ENCODE measurements at regions not wholly inside any gene's neighbourhood (a gene's known extent, or its start where the extent isn't known, plus 50 kb on each side); places are given as distances from the start of the nearest gene placed in this dataset.

DNA sequence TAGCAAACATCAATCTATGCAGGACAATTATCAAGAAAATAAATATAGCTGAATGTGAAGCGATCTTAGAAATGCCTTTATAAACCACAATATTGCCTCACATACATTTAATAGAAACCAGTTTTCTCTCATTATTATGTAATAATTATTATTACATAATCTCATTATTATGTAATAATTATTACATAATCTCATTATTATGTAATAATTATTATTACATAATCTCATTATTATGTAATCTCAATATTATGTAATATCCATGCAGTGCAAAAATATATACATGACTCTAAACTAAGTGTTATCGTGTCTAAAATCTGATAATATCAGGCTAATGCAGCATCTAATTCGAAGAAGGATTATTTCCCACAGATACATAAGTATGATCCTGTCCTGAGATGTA is 563.9 kb upstream of the SEMA6A start:
- Histone ChIP-seq H3K4me3 (no peak overlapping the region), H3K4me1 (ENCODE audit: control insufficient read depth in 1 of 2, low read depth in 2 of 2) (no peaks in the 10 kb centered on the region), H3K36me3 (no peaks in the 10 kb centered on the region), H3K27ac (no peak overlapping the region), H3K9me3 (no peaks in the 10 kb centered on the region), H3K27me3 (replicated peaks; ENCODE audit: insufficient read depth) (no peaks in the 10 kb centered on the region)
- no peak for ATAC-seq (ENCODE audit: insufficient number of reproducible peaks, low FRiP score, low read depth)
- TF ChIP-seq, protein P1, sequence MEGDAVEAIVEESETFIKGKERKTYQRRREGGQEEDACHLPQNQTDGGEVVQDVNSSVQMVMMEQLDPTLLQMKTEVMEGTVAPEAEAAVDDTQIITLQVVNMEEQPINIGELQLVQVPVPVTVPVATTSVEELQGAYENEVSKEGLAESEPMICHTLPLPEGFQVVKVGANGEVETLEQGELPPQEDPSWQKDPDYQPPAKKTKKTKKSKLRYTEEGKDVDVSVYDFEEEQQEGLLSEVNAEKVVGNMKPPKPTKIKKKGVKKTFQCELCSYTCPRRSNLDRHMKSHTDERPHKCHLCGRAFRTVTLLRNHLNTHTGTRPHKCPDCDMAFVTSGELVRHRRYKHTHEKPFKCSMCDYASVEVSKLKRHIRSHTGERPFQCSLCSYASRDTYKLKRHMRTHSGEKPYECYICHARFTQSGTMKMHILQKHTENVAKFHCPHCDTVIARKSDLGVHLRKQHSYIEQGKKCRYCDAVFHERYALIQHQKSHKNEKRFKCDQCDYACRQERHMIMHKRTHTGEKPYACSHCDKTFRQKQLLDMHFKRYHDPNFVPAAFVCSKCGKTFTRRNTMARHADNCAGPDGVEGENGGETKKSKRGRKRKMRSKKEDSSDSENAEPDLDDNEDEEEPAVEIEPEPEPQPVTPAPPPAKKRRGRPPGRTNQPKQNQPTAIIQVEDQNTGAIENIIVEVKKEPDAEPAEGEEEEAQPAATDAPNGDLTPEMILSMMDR (IDR thresholded peaks at IDR 0.05) = no peak
- DNase-seq (ENCODE audit: low spot score) = no peak

DNA sequence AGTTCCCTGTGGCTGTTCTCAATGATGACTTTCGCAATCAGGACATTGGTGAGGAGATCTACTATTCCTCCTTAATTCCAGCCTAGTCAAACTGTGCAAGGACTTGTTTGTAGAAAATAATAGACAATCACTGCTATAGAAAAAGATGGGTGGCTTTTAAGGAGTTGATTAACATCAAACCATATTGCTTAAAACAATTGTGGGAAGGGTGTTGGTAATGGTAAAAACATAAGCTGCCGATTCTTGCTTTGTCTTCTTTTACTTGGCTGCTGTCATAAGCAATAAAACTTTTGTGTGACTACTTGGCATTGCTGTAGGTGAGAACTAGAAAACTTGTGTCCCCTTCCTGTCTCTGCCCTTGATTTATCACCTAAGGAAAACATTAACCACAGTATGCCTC is 561.2 kb upstream of the SEMA6A start:
- TF ChIP-seq, protein P1 (IDR thresholded peaks at IDR 0.05) = no peak
- Histone ChIP-seq H3K9me3 (no peaks in the 10 kb centered on the region), H3K4me3 (no peak overlapping the region), H3K36me3 (no peaks in the 10 kb centered on the region), H3K4me1 (ENCODE audit: control insufficient read depth in 1 of 2, low read depth in 2 of 2) (no peaks in the 10 kb centered on the region), H3K27me3 (replicated peaks; ENCODE audit: insufficient read depth) (no peaks in the 10 kb centered on the region), H3K27ac (no peak overlapping the region)
- ATAC-seq (ENCODE audit: insufficient number of reproducible peaks, low FRiP score, low read depth) (no peak), DNase-seq (ENCODE audit: low spot score) (no peak)

DNA sequence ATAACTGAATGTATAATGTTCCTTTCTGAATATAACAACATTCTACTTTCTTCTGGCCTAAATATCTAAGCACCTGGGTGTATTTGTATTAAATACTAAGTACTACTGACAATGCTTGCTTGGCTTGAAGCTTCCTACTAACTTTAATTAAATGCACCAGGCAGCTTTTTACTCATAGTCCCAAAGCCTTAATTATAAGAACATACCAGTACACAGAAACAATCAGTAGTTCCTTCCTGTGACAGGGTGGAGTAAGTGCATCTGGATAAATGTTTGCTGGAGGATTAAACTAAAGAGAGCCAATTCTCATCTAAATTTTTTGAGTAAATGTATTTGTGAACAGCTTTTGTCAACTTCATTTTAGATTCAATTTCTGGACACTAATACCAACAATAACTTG is 558.6 kb upstream of the SEMA6A start:
- no peaks in the 10 kb centered on the region for H3K36me3 ChIP-seq
- TF ChIP-seq, protein P1 (IDR thresholded peaks at IDR 0.05) = no peak
- DNase-seq (ENCODE audit: low spot score) (no peak), ATAC-seq (ENCODE audit: insufficient number of reproducible peaks, low FRiP score, low read depth) (no peak)
- no peaks in the 10 kb centered on the region for H3K9me3 ChIP-seq
- no peaks in the 10 kb centered on the region for H3K4me1 ChIP-seq (ENCODE audit: control insufficient read depth in 1 of 2, low read depth in 2 of 2)
- H3K27ac ChIP-seq = no peak overlapping the region
- H3K4me3 ChIP-seq = no peak overlapping the region
- H3K27me3 ChIP-seq (replicated peaks; ENCODE audit: insufficient read depth) = no peaks in the 10 kb centered on the region

DNA sequence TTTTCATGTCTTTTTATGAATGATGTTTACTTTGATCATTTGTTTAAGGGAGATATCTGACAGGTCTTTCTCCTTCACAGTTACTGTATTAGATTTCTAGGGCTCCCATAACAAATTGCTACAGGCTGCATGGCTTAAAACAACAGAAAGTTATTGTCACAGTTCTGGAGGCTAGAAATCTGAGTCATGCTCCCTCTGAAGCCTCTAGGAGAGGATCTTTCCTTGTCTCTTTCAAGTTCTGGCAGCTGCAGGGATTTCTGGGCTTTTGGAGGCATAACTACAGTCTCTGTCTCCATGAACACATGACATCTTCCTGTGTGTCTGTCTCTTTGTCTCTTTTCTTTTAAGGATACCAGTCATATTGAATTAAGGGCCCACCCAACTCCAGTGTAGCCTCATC is 557.3 kb upstream of the SEMA6A start:
- Histone ChIP-seq H3K4me3 (no peak overlapping the region), H3K27me3 (replicated peaks; ENCODE audit: insufficient read depth) (no peaks in the 10 kb centered on the region), H3K27ac (no peak overlapping the region), H3K4me1 (ENCODE audit: control insufficient read depth in 1 of 2, low read depth in 2 of 2) (no peaks in the 10 kb centered on the region), H3K9me3 (no peaks in the 10 kb centered on the region), H3K36me3 (no peaks in the 10 kb centered on the region)
- DNase-seq (ENCODE audit: low spot score) (no peak), ATAC-seq (ENCODE audit: insufficient number of reproducible peaks, low FRiP score, low read depth) (no peak)
- TF ChIP-seq, protein P1 (IDR thresholded peaks at IDR 0.05) = no peak

DNA sequence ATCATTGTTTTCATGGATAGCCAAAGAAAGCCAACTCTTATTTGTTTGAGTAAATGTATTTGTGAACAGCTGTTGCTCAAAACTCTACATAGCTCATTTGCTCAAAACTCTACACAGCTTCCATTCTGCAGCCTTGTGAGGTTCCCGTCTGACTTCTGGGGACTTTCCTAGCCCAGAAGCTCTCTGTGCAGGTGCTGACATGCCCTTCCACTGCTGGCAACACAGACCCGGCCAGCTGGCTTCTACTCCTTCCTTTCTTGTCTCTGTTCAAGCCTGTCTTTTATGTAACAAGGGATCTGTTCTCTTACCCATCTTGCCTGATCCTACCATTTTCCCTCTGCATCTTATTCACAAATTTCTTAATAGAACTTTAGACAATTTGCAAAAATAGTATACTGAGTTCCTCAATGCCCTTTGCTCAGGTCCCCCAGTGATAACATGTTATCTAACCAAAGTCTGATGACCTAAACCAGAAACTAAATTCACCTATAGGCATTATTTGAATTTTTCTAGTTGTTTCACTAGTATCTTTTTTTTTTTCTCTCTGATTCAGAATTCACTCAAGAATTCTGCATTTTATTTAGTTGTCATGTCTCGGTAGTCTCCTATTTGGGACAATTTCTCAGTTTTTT is 556.5 kb upstream of the SEMA6A start:
- Histone ChIP-seq H3K4me1 (ENCODE audit: control insufficient read depth in 1 of 2, low read depth in 2 of 2) (no peaks in the 10 kb centered on the region), H3K9me3 (no peaks in the 10 kb centered on the region), H3K4me3 (no peak overlapping the region), H3K27me3 (replicated peaks; ENCODE audit: insufficient read depth) (no peaks in the 10 kb centered on the region), H3K27ac (no peak overlapping the region), H3K36me3 (no peaks in the 10 kb centered on the region)
- DNase-seq (ENCODE audit: low spot score) (no peak), ATAC-seq (ENCODE audit: insufficient number of reproducible peaks, low FRiP score, low read depth) (no peak)
- TF ChIP-seq, protein P1 (IDR thresholded peaks at IDR 0.05) = no peak

Data from thoracic aorta (tissue), 2 donors.